ENCODE measurements at regions not wholly inside any gene's neighbourhood (a gene's known extent, or its start where the extent isn't known, plus 50 kb on each side); places are given as distances from the start of the nearest gene placed in this dataset.

- no peak for DNase-seq
Measured at GRCh38 chrY:7968293-7968692, 1056.7 kb upstream of the AMELY start.

- no peak for DNase-seq
Measured at GRCh38 chrY:7966916-7967315, 1055.4 kb upstream of the AMELY start.

- DNase-seq: no peak
Measured at GRCh38 chrY:7963393-7963792, 1051.8 kb upstream of the AMELY start.

GRCh38 chrY:7962350-7962749 lies 1050.8 kb upstream of the AMELY start:
- no peak for DNase-seq

GRCh38 chrY:7961811-7962210 lies 1050.3 kb upstream of the AMELY start:
- no peak for DNase-seq

- no peak for DNase-seq
Measured at GRCh38 chrY:7957773-7958172, 1046.2 kb upstream of the AMELY start.

GRCh38 chrY:7951187-7951852 lies 1039.8 kb upstream of the AMELY start:
- DNase-seq: no peak

- DNase-seq: no peak
Measured at GRCh38 chrY:7944135-7944534, 1032.6 kb upstream of the AMELY start.

- no peak for DNase-seq
Measured at GRCh38 chrY:7942711-7943110, 1031.2 kb upstream of the AMELY start.

- DNase-seq: no peak
Measured at GRCh38 chrY:7941856-7942255, 1030.3 kb upstream of the AMELY start.

GRCh38 chrY:7938982-7939718 lies 1027.6 kb upstream of the AMELY start:
- no peak for DNase-seq

- DNase-seq: no peak
Measured at GRCh38 chrY:7936831-7937230, 1025.3 kb upstream of the AMELY start.

GRCh38 chrY:7936046-7936445 lies 1024.5 kb upstream of the AMELY start:
- DNase-seq: no peak

GRCh38 chrY:7935606-7936005 lies 1024.1 kb upstream of the AMELY start:
- no peak for DNase-seq

GRCh38 chrY:7932424-7932823 lies 1020.9 kb upstream of the AMELY start:
- DNase-seq: no peak

- DNase-seq: no peak
Measured at GRCh38 chrY:7929866-7930265, 1018.3 kb upstream of the AMELY start.

GRCh38 chrY:7924059-7924458 lies 1012.5 kb upstream of the AMELY start:
- no peak for DNase-seq

GRCh38 chrY:7923476-7924017 lies 1012.0 kb upstream of the AMELY start:
- DNase-seq: no peak

GRCh38 chrY:7920382-7920781 lies 1008.8 kb upstream of the AMELY start:
- no peak for DNase-seq

- DNase-seq: no peak
Measured at GRCh38 chrY:7888506-7888905, 977.0 kb upstream of the AMELY start.

GRCh38 chrY:7881696-7882095 lies 970.1 kb upstream of the AMELY start:
- peak; percentile 3 for DNase-seq

- DNase-seq: no peak
Measured at GRCh38 chrY:7879245-7879644, 967.7 kb upstream of the AMELY start.

GRCh38 chrY:7878719-7879118 lies 967.2 kb upstream of the AMELY start:
- no peak for DNase-seq

GRCh38 chrY:7877458-7877857 lies 965.9 kb upstream of the AMELY start:
- DNase-seq: no peak

GRCh38 chrY:7874080-7874479 lies 962.5 kb upstream of the AMELY start:
- peak; percentile 0 for DNase-seq
